Psoas muscle (tissue), 7 donors: ENCODE measurements at regions not wholly inside any gene's neighbourhood (a gene's known extent, or its start where the extent isn't known, plus 50 kb on each side); places are given as distances from the start of the nearest gene placed in this dataset.
"Not testable (repeated sequence)": the region's sequence is repeated elsewhere in the genome, so short reads cannot be mapped to it uniquely, and the experiment has no call there.

Experiments
- ATAC-seq, 4 donors: fragments of 200-7000 bp; cut with Tn5 transposase; one replicate each; pipeline ENCODE4 v1.9.1; 2020; ENCODE audit warnings: moderate library complexity in 3 of 4, mild to moderate bottlenecking in 2 of 4
- DNase-seq, 2 donors: peaks; one replicate each; pipeline ENCODE4 v3.0.0-alpha.2; 2020
- H3K27ac ChIP-seq: fragments of 200-600 bp; one replicate; pipeline ENCODE4 v1.8.0; 2022
- H3K27me3 ChIP-seq, 3 donors: fragments of 200-600 bp in 1 of 3; one replicate each; pipeline versions ENCODE4 v1.6.1 to v1.8.0; 2013 to 2022; ENCODE audit warnings: low read length in 2 of 3, mild to moderate bottlenecking in 2 of 3, moderate library complexity in 1 of 3; ENCODE audit not compliant: insufficient read depth in 3 of 3
- H3K36me3 ChIP-seq, 2 donors: fragments of 200-600 bp in 1 of 2; one replicate each; pipeline versions ENCODE4 v1.6.1 to v1.8.0; 2013 to 2022; ENCODE audit warnings: low read depth in 1 of 2, mild to moderate bottlenecking in 1 of 2, moderate library complexity in 1 of 2; ENCODE audit not compliant: insufficient read depth in 1 of 2
- H3K4me1 ChIP-seq: fragments of 200-600 bp; one replicate; pipeline ENCODE4 v1.8.0; 2022
- H3K4me3 ChIP-seq: fragments of 200-600 bp; one replicate; pipeline ENCODE4 v1.8.0; 2022; ENCODE audit warnings: mild to moderate bottlenecking
- H3K9me3 ChIP-seq: fragments of 200-600 bp; one replicate; pipeline ENCODE4 v1.8.0; 2022
- WGBS, 3 donors: extraction: QIAGEN DNeasy Blood & Tissue Kit; methylation state at CpG; one replicate each; pipeline versions ENCODE4 v1.1.6 to v1.1.7; 2013; 5-methylcytosine and 5-hydroxymethylcytosine counted together
- intact Hi-C, 2 donors: fragments of 100-400 bp; cut with DNase I; formaldehyde crosslinking; loops; one replicate each; pipeline versions ENCODE4 v1.11.0 to v1.14.2; 2022
- TF ChIP-seq, protein P1 (sequence below): fragments of 200-600 bp; IDR thresholded peaks from one replicate; pipeline ENCODE4 v1.8.0; 2022; ENCODE audit warnings: antibody characterized with exemption
- donor health status: healthy with polysubstance abuse.
- donor health status: DM: no; HTN: no; CAD: no; lungs with moderate emphysema.
- donor health status: Bipolar disorder and iron deficiency.
- donor health status: healthy.
- donor health status: DM: yes; HTN: yes; CAD: no.
- donor health status: DM: no; HTN: no; CAD: no.
- donor health status: DM: yes; HTN: yes; CAD: no.

DNA sequence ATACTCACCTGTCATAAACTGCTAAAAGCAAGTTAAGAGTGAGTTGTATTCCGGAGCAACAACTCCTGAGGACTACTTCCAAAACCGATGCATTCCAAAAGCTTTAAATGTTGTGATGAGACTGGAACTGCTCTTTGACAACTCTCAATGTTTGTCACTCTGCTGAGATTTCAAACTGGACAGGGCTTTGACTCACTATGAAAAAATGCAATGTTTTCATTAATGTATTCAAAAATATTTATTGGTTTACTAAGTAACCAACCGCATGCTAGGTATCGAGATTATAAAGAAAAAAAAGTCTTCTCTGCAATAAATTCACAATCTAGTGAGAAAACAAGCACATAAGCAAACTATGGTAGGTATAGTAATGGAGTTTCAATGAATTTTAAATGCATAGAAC lies 107.9 kb upstream of the GNAI1 start:
- TF ChIP-seq, protein P1, sequence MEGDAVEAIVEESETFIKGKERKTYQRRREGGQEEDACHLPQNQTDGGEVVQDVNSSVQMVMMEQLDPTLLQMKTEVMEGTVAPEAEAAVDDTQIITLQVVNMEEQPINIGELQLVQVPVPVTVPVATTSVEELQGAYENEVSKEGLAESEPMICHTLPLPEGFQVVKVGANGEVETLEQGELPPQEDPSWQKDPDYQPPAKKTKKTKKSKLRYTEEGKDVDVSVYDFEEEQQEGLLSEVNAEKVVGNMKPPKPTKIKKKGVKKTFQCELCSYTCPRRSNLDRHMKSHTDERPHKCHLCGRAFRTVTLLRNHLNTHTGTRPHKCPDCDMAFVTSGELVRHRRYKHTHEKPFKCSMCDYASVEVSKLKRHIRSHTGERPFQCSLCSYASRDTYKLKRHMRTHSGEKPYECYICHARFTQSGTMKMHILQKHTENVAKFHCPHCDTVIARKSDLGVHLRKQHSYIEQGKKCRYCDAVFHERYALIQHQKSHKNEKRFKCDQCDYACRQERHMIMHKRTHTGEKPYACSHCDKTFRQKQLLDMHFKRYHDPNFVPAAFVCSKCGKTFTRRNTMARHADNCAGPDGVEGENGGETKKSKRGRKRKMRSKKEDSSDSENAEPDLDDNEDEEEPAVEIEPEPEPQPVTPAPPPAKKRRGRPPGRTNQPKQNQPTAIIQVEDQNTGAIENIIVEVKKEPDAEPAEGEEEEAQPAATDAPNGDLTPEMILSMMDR = no peak
- Histone ChIP-seq H3K9me3 (no peaks in the 10 kb centered on the region), H3K4me1 (no peaks in the 10 kb centered on the region), H3K36me3 (no peaks in the 10 kb centered on the region), H3K4me3 (no peak overlapping the region), H3K27ac (no peak overlapping the region), H3K27me3 (no peaks in the 10 kb centered on the region)
- ATAC-seq = no peak
- WGBS, 3 donors = 90 to 91% (median 91%) methylated on average over 4 of the region's 4 CpGs
- intact Hi-C loops = no loop called here
- no peak for DNase-seq

DNA sequence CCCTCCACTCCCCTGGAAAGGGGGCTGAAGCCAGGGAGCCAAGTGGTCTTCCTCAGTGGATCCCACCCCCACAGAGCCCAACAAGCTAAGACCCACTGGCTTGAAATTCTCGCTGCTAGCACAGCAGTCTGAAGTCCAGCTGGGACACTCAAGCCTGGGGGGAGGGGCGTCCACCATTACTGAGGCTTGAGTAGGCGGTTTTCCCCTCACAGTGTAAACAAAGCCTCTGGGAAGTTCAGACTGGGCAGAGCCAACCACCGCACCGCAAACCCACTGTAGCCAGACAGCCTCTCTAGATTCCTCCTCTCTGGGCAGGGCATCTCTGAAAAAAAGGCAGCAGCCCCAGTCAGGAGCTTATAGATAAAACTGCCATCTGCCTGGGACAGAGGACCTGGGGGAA lies 114.4 kb upstream of the GNAI1 start:
- H3K27me3 ChIP-seq, ATAC-seq, H3K4me3 ChIP-seq, DNase-seq, H3K9me3 ChIP-seq, H3K4me1 ChIP-seq, intact Hi-C loops, H3K27ac ChIP-seq, H3K36me3 ChIP-seq: not testable (repeated sequence)
- 46 to 58% (median 48%) methylated on average over 5 of the region's 5 CpGs for WGBS, 3 donors

DNA sequence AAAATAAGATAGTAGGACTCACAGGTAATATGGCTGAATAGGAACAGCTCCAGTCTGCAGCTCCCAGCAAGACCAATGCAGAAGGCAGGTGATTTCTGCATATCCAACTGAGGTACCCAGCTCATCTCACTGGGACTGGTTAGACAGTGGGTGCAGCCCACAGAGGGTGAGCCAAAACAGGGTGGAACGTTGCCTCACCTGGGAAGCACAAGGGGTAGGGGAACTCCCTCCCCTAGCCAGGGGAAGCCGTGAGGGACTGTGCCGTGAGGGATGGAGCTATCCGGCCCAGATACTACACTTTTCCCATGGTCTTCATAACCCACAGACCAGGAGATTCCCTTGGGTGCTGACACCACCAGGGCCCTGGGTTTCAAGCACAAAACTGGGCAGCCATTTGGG lies 114.8 kb upstream of the GNAI1 start:
- ATAC-seq, intact Hi-C loops, H3K9me3 ChIP-seq, H3K4me1 ChIP-seq, H3K27ac ChIP-seq, H3K27me3 ChIP-seq, H3K4me3 ChIP-seq, H3K36me3 ChIP-seq, DNase-seq: not testable (repeated sequence)
- WGBS, 3 donors = 73 to 76% (median 73%) methylated on average over 4 of the region's 4 CpGs

DNA sequence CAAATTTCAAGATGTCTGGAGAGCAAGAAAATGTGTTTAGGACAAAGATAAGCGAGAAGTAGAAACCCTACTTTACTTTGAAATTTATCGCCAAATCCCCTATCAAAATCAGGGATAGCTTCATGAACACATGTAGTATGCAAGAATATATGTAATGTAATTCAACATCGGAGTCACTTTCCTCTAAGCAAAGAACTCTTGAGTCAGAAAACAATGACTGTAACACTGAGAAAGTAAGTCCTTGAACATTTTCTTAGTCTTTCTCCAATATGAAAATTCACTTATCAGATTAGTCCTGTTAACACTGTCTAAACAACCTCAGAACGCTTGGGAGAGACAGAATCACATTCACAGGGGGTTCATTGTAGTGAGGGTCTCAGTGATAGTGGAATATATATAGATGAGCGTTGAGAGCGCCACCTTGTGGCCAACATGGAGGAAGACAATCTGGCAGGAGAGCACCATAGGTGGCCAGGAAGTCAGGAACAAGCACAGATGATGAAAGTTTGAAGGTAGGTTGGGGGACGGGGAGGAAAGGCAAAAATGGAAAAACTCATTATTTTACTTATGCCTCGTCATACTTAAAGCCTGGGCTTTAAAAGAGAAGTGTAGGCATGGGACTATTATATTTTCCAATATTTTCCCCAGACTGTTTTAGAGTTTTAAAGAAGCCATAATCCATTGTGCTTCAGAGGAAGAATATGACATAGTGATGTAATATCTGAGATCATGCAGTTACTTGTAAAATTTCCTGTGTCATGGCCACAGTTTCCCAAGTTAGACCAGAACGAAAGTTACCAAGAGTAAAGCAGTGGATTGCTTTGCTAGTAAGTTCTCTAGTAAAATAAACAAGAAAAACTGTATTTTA lies 115.5 kb upstream of the GNAI1 start:
- Histone ChIP-seq H3K36me3 (no peaks in the 10 kb centered on the region), H3K27me3 (no peaks in the 10 kb centered on the region), H3K9me3 (no peaks in the 10 kb centered on the region), H3K27ac (no peak overlapping the region), H3K4me1 (no peaks in the 10 kb centered on the region), H3K4me3 (no peak overlapping the region)
- peak in 1 of 4 donors; percentile 57 for ATAC-seq
- intact Hi-C loops = no loop called here
- TF ChIP-seq, protein P1 = peak; percentile 59
- peak in 1 of 2 donors; percentile 15 for DNase-seq
- WGBS, 3 donors = 38 to 39% (median 39%) methylated on average over 9 of the region's 9 CpGs

DNA sequence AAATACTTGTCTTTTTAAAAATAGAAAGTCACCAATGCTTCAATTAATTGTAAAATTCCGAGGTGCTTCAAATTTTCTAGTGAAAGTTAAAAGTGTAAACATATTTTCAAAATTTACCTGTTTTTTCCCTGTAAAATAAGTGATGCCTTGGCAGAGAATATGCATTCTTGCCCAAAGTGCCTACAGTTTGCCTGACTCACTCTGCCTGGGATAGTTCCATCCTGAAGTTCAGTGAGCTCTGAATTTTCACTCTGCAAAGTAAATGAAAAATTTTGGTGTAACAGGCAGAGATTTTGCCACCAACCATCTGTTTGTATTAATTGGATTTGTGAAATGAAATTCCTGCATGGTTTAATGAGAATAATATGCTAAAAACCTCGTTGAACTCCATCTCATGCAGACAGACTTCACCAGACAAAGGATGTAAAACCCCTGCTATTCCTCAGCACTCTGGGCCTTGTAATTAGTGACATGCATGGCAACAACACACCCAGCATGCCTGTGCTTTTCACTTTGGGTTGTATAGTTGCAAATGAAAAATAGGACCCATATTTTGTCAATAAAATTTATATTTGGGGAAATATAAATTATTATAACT lies 117.4 kb upstream of the GNAI1 start:
- 59 to 66% (median 62%) methylated on average over 2 of the region's 2 CpGs for WGBS, 3 donors
- H3K27me3 ChIP-seq = no peaks in the 10 kb centered on the region
- H3K36me3 ChIP-seq = no peaks in the 10 kb centered on the region
- no peak overlapping the region for H3K27ac ChIP-seq
- TF ChIP-seq, protein P1 = no peak
- no peak overlapping the region for H3K4me3 ChIP-seq
- DNase-seq (no peak), ATAC-seq (no peak)
- H3K4me1 ChIP-seq = no peaks in the 10 kb centered on the region
- intact Hi-C loops = no loop called here
- H3K9me3 ChIP-seq = no peaks in the 10 kb centered on the region
